Stimulated activated CD8-positive, alpha-beta memory T cell treated with anti-CD3 and anti-CD28 coated beads, Interleukin-12 subunit alpha, Interleukin-12 subunit beta, amount 100 ng/mL, for 24 hours (primary cell): ENCODE measurements at regions not wholly inside any gene's neighbourhood (a gene's known extent, or its start where the extent isn't known, plus 50 kb on each side); places are given as distances from the start of the nearest gene placed in this dataset.
"Not testable (repeated sequence)": the region's sequence is repeated elsewhere in the genome, so short reads cannot be mapped to it uniquely, and the experiment has no call there.

Source experiments
- DNase-seq: peaks from one replicate; pipeline ENCODE4 v3.0.0-alpha.2; 2020; ENCODE audit errors: extremely low read depth

GRCh38 chr1:143625886-143626285 lies 345.9 kb downstream of the FAM72C start:
- no peak for DNase-seq

DNA sequence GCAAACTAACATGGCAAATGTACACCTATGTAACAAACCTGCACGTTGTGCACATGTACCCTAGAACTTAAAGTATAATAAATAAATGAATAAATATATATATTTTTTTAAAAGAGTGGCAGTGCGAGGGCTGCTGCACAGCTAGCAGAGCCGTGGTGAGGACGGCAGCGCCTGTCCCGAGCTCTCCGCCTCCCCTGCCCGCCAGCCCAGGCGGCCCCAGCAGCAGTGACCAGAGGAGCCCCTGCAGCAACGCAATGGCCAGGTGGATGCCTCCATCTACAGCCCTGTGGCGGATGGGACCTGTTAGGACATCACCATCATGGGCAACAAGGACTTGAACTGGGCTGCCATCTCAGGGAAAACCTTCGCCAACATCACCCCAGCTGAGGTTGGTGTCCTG lies 351.9 kb downstream of the FAM72C start:
- DNase-seq = no peak

DNA sequence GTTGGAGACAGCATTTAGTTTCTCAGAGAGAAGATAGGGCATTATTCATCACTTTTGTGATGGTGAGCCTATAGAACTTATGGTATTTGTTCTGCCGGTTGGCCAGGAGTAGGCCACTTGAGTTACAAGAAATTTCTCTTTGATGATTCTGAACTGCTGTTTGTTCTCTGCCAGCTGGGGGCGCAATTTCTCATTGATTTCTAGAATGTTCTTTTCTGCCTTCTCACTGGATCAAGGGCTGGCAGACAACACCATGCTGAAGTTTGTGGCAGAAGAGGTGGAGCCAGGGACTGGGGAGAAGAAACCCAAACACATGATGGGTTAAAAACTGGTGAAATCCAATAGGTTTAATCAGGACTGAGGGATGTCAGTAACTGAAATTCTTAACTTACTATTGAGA lies 360.6 kb downstream of the FAM72C start:
- no peak for DNase-seq

GRCh38 chr1:143610196-143610595 lies 361.6 kb downstream of the FAM72C start:
- DNase-seq = no peak

GRCh38 chr1:143604887-143605286 lies 366.9 kb downstream of the FAM72C start:
- no peak for DNase-seq

- no peak for DNase-seq
Observed at GRCh38 chr1:143584508-143584907, 387.3 kb downstream of the FAM72C start.

DNA sequence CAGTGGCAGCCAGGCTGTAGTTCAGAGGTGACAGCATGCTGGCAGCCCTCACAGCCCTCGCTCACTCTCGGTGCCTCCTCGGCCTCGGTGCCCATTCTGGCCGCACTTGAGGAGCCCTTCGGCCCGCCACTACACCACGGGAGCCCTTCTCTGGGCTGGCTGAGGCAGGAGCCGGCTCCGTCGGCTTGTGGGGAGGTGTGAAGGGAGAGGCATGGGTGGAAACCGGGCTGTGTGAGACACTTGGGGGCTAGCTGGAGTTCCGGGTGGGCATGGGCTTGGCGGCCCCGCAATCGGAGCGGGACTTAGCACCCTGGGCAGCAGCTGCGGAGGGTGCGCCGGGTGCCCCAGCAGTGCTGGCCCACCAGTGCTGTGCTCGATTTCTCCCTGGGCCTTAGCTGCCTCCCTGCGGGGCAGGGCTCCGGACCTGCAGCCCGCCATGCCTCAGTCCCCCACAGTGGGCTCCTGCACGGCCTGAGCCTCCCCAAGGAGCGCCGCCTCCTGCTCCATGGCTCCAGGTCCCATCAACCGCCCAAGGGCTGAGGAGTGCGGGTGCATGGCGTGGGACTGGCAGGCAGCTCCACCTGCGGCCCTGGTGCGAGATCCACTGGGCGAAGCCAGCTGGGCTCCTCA lies 396.8 kb downstream of the FAM72C start:
- DNase-seq = no peak

DNA sequence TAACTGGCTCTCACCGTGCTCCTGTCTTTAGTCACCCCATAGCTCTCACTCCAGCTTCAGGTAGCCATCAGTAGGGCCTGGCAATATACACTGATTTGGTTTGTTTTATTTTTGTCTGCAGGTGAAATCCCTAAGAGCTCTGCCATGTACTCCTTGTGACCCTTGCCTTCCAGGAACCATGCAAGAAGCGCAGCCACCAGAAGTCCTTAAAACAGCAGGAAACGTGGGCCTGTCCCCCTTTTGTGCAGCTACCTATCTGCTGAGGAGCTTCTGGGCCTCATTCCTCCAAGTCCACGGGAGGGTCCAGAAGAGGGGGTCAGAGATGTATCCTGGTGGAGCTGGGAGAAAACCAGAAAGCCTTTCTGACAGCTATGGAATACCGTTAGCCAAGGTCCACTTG lies 399.1 kb downstream of the FAM72C start:
- not testable (repeated sequence) for DNase-seq

DNA sequence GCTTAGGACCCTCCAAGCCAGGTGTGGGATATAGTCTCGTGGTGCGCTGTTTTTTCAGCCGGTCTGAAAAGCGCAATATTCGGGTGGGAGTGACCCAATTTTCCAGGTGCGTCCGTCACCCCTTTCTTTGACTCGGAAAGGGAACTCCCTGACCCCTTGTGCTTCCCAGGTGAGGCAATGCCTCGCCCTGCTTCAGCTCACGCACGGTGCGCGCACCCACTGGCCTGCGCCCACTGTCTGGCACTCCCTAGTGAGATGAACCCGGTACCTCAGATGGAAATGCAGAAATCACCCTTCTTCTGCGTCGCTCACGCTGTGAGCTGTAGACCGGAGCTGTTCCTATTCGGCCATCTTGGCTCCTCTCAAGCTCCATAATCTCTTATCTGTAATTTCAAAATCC lies 408.0 kb downstream of the FAM72C start:
- not testable (repeated sequence) for DNase-seq

DNA sequence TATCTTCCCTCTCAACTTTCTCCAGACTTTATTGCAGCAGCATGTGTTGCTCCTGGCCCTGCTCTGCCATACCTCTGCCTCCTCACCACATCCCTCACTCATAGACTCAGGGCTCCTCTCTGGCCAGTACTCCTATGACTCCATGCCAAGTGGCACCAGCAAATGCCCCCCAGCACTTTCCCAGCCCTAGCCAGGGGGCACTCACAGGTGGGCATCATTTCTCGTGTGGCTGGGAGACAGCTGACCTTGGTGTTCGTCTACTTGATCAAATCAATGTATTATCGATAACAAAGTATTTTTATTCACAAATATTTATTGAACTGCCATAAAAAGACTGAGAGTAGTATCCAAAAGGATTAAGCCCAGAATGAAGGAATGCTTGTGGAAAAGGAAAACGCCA lies 418.2 kb downstream of the FAM72C start:
- DNase-seq = no peak

DNA sequence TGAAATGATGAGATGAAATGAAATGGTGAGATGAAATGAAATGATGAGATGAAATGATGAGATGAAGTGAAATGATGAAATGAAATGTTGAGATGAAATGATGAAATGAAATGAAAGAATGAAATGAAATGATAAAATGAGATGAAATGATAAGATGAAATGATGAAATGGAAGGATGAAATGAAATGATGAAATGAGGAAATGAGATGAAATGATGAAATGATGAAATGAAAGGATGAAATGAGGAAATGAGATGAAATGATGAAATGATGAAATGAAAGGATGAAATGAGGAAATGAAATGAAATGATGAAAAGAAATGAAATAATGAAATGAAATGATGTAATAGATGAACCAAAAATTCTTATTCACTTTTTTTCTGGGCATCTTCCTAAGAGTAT lies 467.1 kb downstream of the FAM72C start:
- DNase-seq = not testable (repeated sequence)

- DNase-seq = not testable (repeated sequence)
Observed at GRCh38 chr1:143504080-143504479, 467.7 kb downstream of the FAM72C start.

DNA sequence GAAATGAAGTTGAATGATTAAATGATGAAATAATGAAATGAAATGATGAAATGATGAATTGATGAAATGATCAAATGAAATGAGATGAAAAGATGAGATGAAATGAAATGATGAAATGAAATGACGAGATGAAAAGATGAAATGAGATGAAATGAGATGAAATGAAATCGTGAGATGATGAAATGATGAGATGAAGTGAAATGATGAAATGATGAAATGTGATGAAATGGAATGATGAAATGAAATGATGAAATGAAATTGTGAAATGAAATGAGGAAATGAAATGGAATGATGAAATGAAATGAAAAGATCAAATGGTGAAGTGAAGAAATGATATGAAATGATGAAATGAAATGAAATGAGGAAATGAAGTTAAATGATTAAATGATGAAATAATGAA lies 468.7 kb downstream of the FAM72C start:
- not testable (repeated sequence) for DNase-seq

DNA sequence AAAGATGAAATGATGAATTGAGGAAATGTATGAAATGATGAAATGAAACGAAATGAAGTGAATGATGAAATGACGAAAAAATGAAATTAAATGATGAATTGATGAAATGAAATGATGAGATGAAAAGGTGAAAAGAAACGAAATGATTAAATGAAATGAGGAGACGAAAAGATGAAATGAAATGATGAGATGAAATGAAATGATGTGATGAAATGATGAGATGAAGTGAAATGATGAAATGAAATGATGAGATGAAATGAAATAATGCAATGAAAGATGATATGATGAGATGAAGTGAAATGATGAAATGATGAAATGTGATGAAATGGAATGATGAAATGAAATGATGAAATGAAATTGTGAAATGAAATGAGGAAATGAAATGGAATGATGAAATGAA lies 469.7 kb downstream of the FAM72C start:
- DNase-seq = not testable (repeated sequence)

- not testable (repeated sequence) for DNase-seq
Observed at GRCh38 chr1:143498059-143498749, 473.6 kb downstream of the FAM72C start.

- DNase-seq = no peak
Observed at GRCh38 chr1:143497374-143497747, 474.4 kb downstream of the FAM72C start.

DNA sequence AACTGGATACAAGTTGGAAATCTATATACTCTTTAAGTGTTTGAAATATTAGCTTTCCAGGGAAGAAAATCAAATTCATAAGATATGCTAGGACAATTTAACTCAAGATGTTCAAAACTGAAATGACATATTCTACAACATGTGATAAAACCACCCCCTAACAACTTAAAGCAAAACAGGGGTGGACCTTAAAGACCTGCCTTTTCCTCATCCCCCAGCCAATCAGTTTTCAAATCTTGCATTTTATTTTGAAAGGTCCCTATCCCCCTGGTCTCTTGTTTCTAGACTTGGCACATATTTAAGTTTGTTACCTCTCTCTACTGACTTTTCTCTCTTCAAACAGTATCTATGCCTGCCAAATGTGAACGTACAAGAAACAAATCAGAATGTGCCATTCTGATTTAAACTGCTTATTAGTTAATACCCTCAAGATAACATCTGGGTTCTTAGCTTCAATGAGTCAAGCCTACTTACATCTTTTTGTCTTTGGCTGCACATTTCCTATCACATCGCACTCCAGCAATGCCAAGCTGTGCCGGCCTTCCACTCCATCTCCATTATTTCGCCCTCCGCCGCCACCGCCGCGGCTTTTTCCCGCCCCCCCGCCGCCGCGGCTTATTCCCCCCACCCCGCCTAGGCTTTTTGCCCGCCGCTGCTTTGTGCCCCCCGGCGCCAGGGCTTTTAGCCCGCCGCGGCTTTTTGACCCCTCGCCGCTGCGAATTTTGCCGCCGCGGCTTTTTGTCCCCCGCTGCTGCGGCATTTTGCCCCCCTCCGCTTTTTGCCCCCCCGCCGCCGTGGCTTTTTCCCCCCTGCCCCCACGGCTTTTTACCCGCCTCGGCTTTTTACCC lies 475.0 kb downstream of the FAM72C start:
- not testable (repeated sequence) for DNase-seq
